B cell (primary cell): ENCODE measurements at regions not wholly inside any gene's neighbourhood (a gene's known extent, or its start where the extent isn't known, plus 50 kb on each side); places are given as distances from the start of the nearest gene placed in this dataset.

Experiments used
- ATAC-seq: fragments of 200-7000 bp; cut with Tn5 transposase; one replicate; pipeline ENCODE4 v1.10.0; 2021; ENCODE audit warnings: low read depth, mild to moderate bottlenecking, moderate number of reproducible peaks, moderate library complexity
- CTCF ChIA-PET: fragments of 350-600 bp; sonication (Branson Sonifier 250); formaldehyde crosslinking; loops from one replicate; lab custom pipeline; 2021; ENCODE audit warnings: antibody characterized with exemption, inconsistent platforms; lab: Charles Lee
- POLR2A ChIA-PET: fragments of 350-600 bp; sonication (Branson Sonifier 250); formaldehyde crosslinking; loops from one replicate; lab custom pipeline; 2021; ENCODE audit warnings: antibody characterized with exemption; lab: Charles Lee
- DNase-seq: peaks from one replicate; pipeline ENCODE4 v3.0.0; 2013
- H2AFZ ChIP-seq: 2 replicates; pipeline ENCODE4 v1.6.1; 2012; ENCODE audit warnings: mild to moderate bottlenecking, low read depth, low read length; ENCODE audit not compliant: insufficient read depth, poor library complexity, severe bottlenecking
- H3K27ac ChIP-seq, 2 donors: 1 replicate in 1 of 2; 2 replicates in 1 of 2; pipeline ENCODE4 v1.5.1; 2012 to 2013; ENCODE audit warnings: low read length in 2 of 2, mild to moderate bottlenecking in 2 of 2, moderate library complexity in 1 of 2
- H3K27me3 ChIP-seq, 4 experiments: fragments of 200-600 bp in 1 of 4; sonication (generic) in 1 of 4; replicated peaks in 1 of 4; 1 replicate in 2 of 4; 2 replicates in 2 of 4; pipeline versions ENCODE4 v1.6.1 to v1.7.0; 2013 to 2016; ENCODE audit warnings: low read length in 3 of 4, mild to moderate bottlenecking in 2 of 4, mixed read lengths in 1 of 4, moderate library complexity in 1 of 4; ENCODE audit not compliant: insufficient read depth in 4 of 4, control insufficient read depth in 3 of 4; ENCODE audit errors: control extremely low read depth in 1 of 4
- H3K36me3 ChIP-seq, 2 experiments: replicated peaks in 1 of 2; 1 replicate in 1 of 2; 2 replicates in 1 of 2; pipeline versions ENCODE4 v1.6.1 to v1.7.1; 2013; ENCODE audit warnings: low read length in 1 of 2; ENCODE audit not compliant: insufficient read depth in 2 of 2, control insufficient read depth in 1 of 2; ENCODE audit errors: control extremely low read depth in 1 of 2, extremely low read depth in 1 of 2
- H3K4me1 ChIP-seq, 2 donors: fragments of 200-600 bp in 1 of 2; sonication (generic) in 1 of 2; 1 replicate in 1 of 2; 2 replicates in 1 of 2; pipeline versions ENCODE4 v1.5.1 to v1.6.1; 2013 to 2017; ENCODE audit warnings: low read length in 2 of 2; ENCODE audit not compliant: control insufficient read depth in 2 of 2, insufficient read depth in 2 of 2
- H3K4me2 ChIP-seq: replicated peaks from 2 replicates; pipeline ENCODE3; 2012; ENCODE audit warnings: mild to moderate bottlenecking, low read depth, low read length; ENCODE audit not compliant: poor library complexity, severe bottlenecking
- H3K4me3 ChIP-seq, 5 experiments: fragments of 200-600 bp in 1 of 5; sonication (generic) in 1 of 5; 1 replicate in 3 of 5; 2 replicates in 2 of 5; pipeline versions ENCODE4 v1.5.1 to v1.7.0; 2011 to 2016; ENCODE audit warnings: low read length in 4 of 5, mild to moderate bottlenecking in 4 of 5, low read depth in 2 of 5, control low read depth in 1 of 5, moderate library complexity in 1 of 5; ENCODE audit not compliant: insufficient read depth in 1 of 5; ENCODE audit errors: control extremely low read depth in 1 of 5, extremely low read depth in 1 of 5
- H3K79me2 ChIP-seq: fragments of 200-600 bp; sonication (generic); one replicate; pipeline ENCODE4 v1.6.0; 2016; ENCODE audit warnings: low read length; ENCODE audit not compliant: control insufficient read depth, insufficient read depth
- H3K9ac ChIP-seq: fragments of 200-600 bp; sonication (generic); 2 replicates; pipeline ENCODE4 v1.6.1; 2017; ENCODE audit warnings: mild to moderate bottlenecking, low read length, moderate library complexity
- H3K9me3 ChIP-seq, 3 donors: one replicate each; pipeline versions ENCODE4 v1.6.1 to v1.7.1; 2013; ENCODE audit warnings: low read length in 2 of 3; ENCODE audit not compliant: control insufficient read depth in 2 of 3, insufficient read depth in 1 of 3; ENCODE audit errors: control extremely low read depth in 1 of 3
- H4K20me1 ChIP-seq: 2 replicates; pipeline ENCODE4 v1.6.0; 2012; ENCODE audit warnings: mild to moderate bottlenecking, low read length; ENCODE audit not compliant: insufficient read depth, control insufficient read depth, poor library complexity, severe bottlenecking
- H3K27ac Mint-ChIP-seq: one replicate; pipeline ENCODE4 v1.8.0; 2021; ENCODE audit warnings: mixed read lengths
- H3K27me3 Mint-ChIP-seq: one replicate; pipeline ENCODE4 v1.8.0; 2021; ENCODE audit warnings: mixed read lengths
- H3K4me1 Mint-ChIP-seq: one replicate; pipeline ENCODE4 v1.8.0; 2021; ENCODE audit warnings: mixed read lengths
- H3K4me3 Mint-ChIP-seq: one replicate; pipeline ENCODE4 v1.8.0; 2021; ENCODE audit warnings: mixed read lengths
- H3K9me3 Mint-ChIP-seq: one replicate; pipeline ENCODE4 v1.8.0; 2022; ENCODE audit warnings: mixed read lengths; ENCODE audit not compliant: insufficient read depth
- CTCF ChIP-seq: fragments of 200-600 bp; IDR thresholded peaks from one replicate; pipeline ENCODE4 v1.8.0; 2022; ENCODE audit warnings: antibody characterized with exemption, mild to moderate bottlenecking
- EZH2 ChIP-seq: IDR thresholded peaks from 2 replicates; pipeline ENCODE4 v1.6.1; 2012; ENCODE audit warnings: borderline replicate concordance, low read depth, mild to moderate bottlenecking, moderate library complexity, low read length; ENCODE audit not compliant: insufficient read depth, poor library complexity, severe bottlenecking
- WGBS: methylation state at CpG from one replicate; pipeline ENCODE4 v1.1.5; 2013; ENCODE audit warnings: missing lambda C conversion rate; ENCODE audit not compliant: insufficient coverage; 5-methylcytosine and 5-hydroxymethylcytosine counted together
- intact Hi-C: fragments of 100-400 bp; cut with micrococcal nuclease; formaldehyde crosslinking; loops from one replicate; pipeline ENCODE4 v1.10.0; 2022

DNA sequence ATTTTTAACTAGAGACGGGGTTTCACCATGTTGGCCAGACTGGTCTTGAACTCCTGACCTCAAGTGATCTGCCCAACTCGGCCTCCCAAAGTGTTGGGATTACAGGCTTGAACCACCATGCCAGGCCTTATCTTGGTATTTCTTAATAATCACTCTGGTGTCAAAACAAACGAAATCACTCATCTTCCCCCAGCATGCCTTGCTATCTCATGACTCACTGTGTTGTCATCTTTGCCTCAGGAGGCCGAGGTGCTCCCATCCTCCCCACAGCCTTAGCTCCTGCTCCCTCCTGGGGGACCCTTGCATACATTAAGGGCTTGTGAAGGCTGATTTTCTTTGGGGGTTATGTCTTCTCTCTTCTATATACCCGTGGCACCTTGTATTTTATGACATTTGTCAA, 250.1 kb upstream of the DPP10 start:
- H3K4me1 Mint-ChIP-seq = no peaks in the 10 kb centered on the region
- WGBS = 73% methylated on average over 3 of the region's 5 CpGs
- Histone ChIP-seq H2AFZ (no peak overlapping the region), H3K9ac (no peak overlapping the region), H3K36me3 (no peaks in the 10 kb centered on the region), H3K27ac (no peak overlapping the region), H3K4me2 (no peak overlapping the region), H3K4me3 (no peak overlapping the region), H4K20me1 (no peaks in the 10 kb centered on the region), H3K4me1 (no peaks in the 10 kb centered on the region), H3K9me3 (no peaks in the 10 kb centered on the region), H3K27me3 (no peaks in the 10 kb centered on the region), H3K79me2 (no peaks in the 10 kb centered on the region)
- H3K9me3 Mint-ChIP-seq = no peaks in the 10 kb centered on the region
- DNase-seq = no peak
- H3K4me3 Mint-ChIP-seq = no peak overlapping the region
- TF ChIP-seq EZH2 (no peak), CTCF (no peak)
- intact Hi-C loops = no loop called here
- H3K27ac Mint-ChIP-seq = no peak overlapping the region
- POLR2A ChIA-PET = no interaction called here
- peaks cover 16% of the 10 kb centered on the region for H3K27me3 Mint-ChIP-seq
- no peak for ATAC-seq
- CTCF ChIA-PET = no interaction called here

DNA sequence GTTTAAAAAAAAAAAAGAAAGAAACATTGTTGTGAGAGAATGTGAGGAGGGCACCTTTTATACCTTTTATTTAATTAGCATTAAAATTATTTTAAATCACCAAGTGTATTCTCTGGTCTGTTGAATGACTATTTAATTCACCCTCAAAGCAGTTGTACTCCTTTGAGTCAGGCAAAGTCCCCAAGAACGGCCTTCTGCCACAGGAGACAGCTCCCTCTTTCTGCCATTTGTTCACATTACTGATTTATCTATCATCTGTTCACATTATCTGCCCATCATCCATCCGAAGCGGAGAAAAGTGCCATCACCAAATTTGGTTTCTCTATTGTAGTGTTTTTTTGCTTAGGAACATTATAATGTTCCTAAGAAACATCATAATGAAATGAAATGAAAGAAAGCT, 240.7 kb upstream of the DPP10 start:
- Histone ChIP-seq H3K9me3 (no peaks in the 10 kb centered on the region), H3K27ac (no peak overlapping the region), H3K27me3 (peaks cover 0 to 2% (median 0%) of the 10 kb centered on the region in 4 experiments), H2AFZ (no peak overlapping the region), H3K4me3 (no peak overlapping the region), H3K4me2 (no peak overlapping the region), H3K36me3 (no peaks in the 10 kb centered on the region), H4K20me1 (no peaks in the 10 kb centered on the region), H3K4me1 (no peaks in the 10 kb centered on the region), H3K79me2 (no peaks in the 10 kb centered on the region), H3K9ac (no peak overlapping the region)
- ChIA-PET CTCF (no interaction called here), POLR2A (no interaction called here)
- Mint-ChIP-seq H3K27me3 (peaks cover 20% of the 10 kb centered on the region), H3K4me1 (no peaks in the 10 kb centered on the region), H3K4me3 (no peak overlapping the region), H3K9me3 (no peaks in the 10 kb centered on the region), H3K27ac (no peak overlapping the region)
- intact Hi-C loops = no loop called here
- ATAC-seq (no peak), DNase-seq (no peak)
- no CpG with 5 or more reads among the region's 3 CpGs for WGBS
- no peak for TF ChIP-seq CTCF
- TF ChIP-seq EZH2 = no peak
